Endothelial cell of umbilical vein (primary cell): ENCODE measurements at regions not wholly inside any gene's neighbourhood (a gene's known extent, or its start where the extent isn't known, plus 50 kb on each side); places are given as distances from the start of the nearest gene placed in this dataset.

ENCODE experiments used
- EZH2 ChIP-seq: IDR thresholded peaks from 2 replicates; pipeline ENCODE4 v1.6.1; 2012; ENCODE audit warnings: borderline replicate concordance, low read depth, mild to moderate bottlenecking, moderate library complexity, low read length, inconsistent platforms; ENCODE audit not compliant: severe bottlenecking
- FOS ChIP-seq: IDR thresholded peaks from 2 replicates; pipeline ENCODE4 v1.6.1; 2011; ENCODE audit warnings: mild to moderate bottlenecking, low read length, moderate library complexity, borderline replicate concordance; ENCODE audit not compliant: insufficient read depth
- MYC ChIP-seq: IDR thresholded peaks from one replicate; pipeline ENCODE4 v1.6.1; 2011; ENCODE audit warnings: mild to moderate bottlenecking, low read depth, low read length
- POLR2A ChIP-seq: IDR thresholded peaks from 2 replicates; pipeline ENCODE4 v1.6.1; 2012; ENCODE audit warnings: low read depth, mild to moderate bottlenecking, control low read depth, low read length
- POLR2AphosphoS5 ChIP-seq: IDR thresholded peaks from 2 replicates; pipeline ENCODE4 v1.6.1; 2012; ENCODE audit warnings: low read depth, mild to moderate bottlenecking, control low read depth, low read length, moderate library complexity; ENCODE audit not compliant: insufficient read depth
- TF ChIP-seq, protein P1 (sequence below), 2 donors: IDR thresholded peaks; 1 replicate in 1 of 2; 2 replicates in 1 of 2; pipeline ENCODE4 v1.5.1; 2011; ENCODE audit warnings: low read length in 2 of 2, mild to moderate bottlenecking in 2 of 2, moderate library complexity in 2 of 2, control low read depth in 1 of 2, inconsistent platforms in 1 of 2, low read depth in 1 of 2; ENCODE audit not compliant: insufficient read depth in 1 of 2; ENCODE audit errors: extremely low read depth in 1 of 2
- TF ChIP-seq, protein P2 (sequence below): IDR thresholded peaks from 2 replicates; pipeline ENCODE4 v1.6.1; 2011; ENCODE audit not compliant: insufficient read depth, insufficient read length

- TF ChIP-seq, protein P1, sequence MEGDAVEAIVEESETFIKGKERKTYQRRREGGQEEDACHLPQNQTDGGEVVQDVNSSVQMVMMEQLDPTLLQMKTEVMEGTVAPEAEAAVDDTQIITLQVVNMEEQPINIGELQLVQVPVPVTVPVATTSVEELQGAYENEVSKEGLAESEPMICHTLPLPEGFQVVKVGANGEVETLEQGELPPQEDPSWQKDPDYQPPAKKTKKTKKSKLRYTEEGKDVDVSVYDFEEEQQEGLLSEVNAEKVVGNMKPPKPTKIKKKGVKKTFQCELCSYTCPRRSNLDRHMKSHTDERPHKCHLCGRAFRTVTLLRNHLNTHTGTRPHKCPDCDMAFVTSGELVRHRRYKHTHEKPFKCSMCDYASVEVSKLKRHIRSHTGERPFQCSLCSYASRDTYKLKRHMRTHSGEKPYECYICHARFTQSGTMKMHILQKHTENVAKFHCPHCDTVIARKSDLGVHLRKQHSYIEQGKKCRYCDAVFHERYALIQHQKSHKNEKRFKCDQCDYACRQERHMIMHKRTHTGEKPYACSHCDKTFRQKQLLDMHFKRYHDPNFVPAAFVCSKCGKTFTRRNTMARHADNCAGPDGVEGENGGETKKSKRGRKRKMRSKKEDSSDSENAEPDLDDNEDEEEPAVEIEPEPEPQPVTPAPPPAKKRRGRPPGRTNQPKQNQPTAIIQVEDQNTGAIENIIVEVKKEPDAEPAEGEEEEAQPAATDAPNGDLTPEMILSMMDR (IDR thresholded peaks at IDR 0.05; ENCODE audit: extremely low read depth in 1 of 2, insufficient read depth in 1 of 2, low read depth in 1 of 2, low read length in 2 of 2): no peak
- TF ChIP-seq EZH2: no peak
- TF ChIP-seq MYC: no peak
- no peak for TF ChIP-seq POLR2AphosphoS5
- TF ChIP-seq, protein P2, sequence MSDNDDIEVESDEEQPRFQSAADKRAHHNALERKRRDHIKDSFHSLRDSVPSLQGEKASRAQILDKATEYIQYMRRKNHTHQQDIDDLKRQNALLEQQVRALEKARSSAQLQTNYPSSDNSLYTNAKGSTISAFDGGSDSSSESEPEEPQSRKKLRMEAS: no peak
- no peak for TF ChIP-seq POLR2A
- TF ChIP-seq FOS: no peak
These were observed 496.1 kb downstream of the TSN start for GRCh38 chr2:122251566-122251965.
